IPS-11a (cell line): ENCODE measurements at regions not wholly inside any gene's neighbourhood (a gene's known extent, or its start where the extent isn't known, plus 50 kb on each side); places are given as distances from the start of the nearest gene placed in this dataset.

Source experiments
- H3K4me3 ChIP-seq: one replicate; pipeline ENCODE4 v1.5.1; 2013; ENCODE audit warnings: low read depth, low read length, control low read depth

DNA sequence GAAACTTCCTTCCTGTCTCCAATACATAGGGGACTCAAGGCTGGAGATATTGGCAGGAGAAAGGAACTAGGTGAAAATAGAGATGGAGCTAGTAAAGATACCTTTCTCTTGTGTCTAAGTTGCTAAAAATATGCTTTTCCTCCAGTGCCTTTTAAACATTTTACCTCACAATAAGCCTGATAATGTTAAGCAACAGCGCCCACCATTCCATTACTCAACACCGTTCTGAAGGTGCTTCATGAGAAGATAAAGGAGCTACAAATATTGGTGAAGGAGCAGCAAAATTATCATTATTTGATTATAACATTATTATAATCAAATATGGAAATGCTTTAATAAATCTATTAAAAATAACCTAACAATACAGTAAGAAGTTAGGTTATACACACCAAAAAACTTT is 83.6 kb upstream of the BARX2 start:
- H3K4me3 ChIP-seq: no peak overlapping the region

DNA sequence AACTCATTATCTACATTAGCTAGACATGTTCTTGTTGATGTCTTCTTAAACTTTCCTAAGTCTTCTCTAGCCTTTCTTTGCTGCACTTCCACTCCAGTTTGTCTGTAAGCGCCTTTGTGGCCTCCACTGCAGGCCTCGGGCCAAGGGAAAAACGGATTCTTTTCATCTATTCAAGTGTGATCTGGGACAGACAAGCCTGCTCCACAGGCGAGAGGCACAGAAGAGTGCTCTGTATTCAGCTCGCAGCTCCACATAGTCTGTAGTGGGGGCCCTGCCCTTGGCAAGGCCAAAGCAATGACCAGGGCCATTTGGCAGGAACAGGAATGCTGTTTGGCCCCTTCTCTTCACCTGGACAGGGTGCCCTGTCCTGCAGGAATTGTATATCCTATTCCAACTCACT is 84.1 kb upstream of the BARX2 start:
- H3K4me3 ChIP-seq: no peak overlapping the region

GRCh38 chr11:129290966-129291365 is 84.7 kb upstream of the BARX2 start:
- H3K4me3 ChIP-seq: no peak overlapping the region

DNA sequence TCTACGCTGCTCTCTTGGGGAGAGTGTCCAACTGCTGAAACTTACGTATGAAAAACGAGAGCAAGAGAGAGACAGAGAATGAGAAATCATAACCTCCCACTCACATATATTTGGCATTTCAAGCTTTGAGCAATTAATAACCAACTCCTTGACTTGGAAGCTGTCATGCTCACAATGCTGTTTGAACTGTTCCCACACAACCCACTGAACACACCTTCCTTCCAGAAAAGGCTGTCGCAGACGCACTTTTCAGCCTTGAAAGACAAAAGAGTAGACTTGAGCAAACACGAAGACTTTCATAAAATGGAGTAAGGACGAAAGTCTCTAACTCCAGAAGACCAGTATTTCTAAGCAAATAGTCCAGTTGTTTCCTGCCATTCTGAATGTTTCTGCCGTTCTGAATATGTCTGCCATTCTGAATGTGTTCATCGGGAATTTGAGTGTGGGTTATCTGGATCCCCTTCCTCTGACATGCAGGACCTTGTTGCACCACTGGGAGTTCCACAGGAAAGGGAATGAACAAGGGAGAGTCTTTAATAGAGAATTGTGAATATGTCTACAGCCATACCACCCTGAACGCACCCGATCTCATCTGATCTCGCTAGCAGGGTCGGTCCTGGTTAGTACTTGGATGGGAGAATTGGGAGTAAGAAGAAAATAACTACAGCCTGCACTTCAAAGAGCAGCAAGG is 86.2 kb upstream of the BARX2 start:
- H3K4me3 ChIP-seq: no peak overlapping the region

DNA sequence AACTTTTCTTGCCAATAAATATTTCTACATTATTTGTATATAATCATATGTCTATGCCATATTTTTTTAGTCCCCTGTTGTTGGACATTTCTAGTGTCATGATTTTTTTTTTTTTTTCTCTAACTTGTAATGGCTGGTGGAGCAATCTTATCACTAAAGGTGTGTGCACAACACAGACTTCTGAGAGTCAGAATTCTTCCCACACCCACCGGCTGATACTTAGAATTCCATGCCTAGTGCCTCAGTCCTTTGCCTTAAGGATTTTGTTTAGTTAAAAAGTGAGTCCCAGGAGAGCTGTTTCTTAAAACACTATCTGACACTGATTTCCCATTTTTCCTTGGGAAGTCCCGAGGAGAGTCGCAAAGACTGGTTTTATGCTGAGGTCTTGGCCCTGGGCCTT is 87.7 kb upstream of the BARX2 start:
- no peak overlapping the region for H3K4me3 ChIP-seq

- no peak overlapping the region for H3K4me3 ChIP-seq
These were observed 88.8 kb upstream of the BARX2 start for GRCh38 chr11:129286813-129287212.

DNA sequence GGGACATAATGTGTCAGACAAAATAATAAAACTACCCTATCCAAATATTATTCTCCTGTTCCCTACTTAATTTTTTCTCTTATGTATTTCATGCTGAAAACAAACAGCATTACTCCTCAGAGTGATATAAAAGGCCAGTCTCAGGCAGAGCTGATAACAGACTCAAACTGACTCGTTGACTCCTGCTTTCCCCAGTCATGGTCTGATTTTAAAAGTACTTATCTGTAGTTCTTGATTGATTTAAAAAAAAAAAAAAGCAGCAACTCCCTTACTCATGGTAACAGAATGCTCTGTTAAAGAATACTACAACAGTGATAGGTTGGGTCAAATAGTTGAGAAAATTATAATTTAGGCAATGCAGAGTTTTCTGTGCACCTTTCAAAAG is 90.3 kb upstream of the BARX2 start:
- no peak overlapping the region for H3K4me3 ChIP-seq

- no peak overlapping the region for H3K4me3 ChIP-seq
These were observed 91.0 kb upstream of the ARHGAP32 start for GRCh38 chr11:129283141-129283540.

DNA sequence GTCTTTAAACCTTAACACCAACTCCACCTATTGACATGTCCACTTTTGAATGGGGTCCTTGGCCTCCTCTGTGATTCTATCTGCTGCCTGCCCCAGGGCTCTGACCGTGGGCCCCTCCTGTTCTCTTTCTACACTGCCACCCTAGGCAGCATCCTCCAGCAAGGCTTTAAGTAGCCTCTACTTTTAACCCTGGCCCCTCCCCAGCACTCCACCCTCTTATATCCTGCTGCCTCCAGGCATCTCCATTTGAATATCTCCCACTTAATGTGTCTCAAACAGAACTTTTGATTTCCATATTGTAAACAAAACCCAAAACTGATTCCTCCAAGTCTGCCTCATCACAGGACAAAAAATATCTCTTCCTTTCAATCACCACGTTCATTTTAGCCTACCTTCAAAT is 90.5 kb upstream of the ARHGAP32 start:
- H3K4me3 ChIP-seq: no peak overlapping the region

DNA sequence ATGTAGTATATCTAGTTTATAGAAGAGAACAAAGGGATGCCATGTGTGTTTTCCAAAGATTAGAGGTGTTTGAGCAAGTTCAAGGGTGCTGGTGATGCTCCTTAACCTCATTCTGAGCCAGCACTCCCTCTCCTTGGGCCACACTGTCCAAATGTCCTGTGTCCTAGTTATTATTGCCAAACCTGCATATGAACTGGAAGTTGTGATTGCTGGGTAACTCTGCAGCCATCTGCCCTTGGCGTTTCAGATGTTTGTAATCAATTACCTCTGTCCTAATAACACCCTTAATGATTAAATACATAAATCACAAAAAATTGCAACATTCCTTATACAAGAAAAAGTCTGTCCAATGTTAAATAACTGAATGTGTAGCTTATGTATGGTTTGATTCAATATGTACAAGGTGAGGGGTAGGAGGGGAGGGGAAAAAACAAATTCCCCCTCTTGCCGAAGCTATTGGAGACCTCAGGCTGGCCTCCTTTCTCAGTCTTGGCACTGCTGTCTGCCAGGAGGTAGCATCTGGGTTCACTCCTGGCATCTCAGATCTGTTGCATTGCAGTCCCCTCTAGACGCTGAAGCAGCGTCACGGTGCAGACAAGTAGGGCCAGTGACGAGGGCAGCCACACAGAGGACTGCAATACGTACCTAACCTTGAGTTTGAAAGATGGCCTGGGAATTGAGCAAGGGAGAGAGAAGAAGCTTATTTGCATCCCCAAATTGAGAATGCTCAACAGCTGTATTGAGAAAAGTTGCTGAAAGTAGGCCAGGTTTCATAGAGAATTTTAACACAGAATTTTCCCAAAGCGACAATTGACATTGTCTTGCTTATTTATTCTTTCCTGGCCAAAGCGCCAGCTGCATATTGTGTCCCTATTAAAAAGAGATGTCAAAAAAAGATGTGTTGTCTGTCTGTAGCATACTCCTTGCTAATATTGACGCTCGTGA is 89.6 kb upstream of the ARHGAP32 start:
- no peak overlapping the region for H3K4me3 ChIP-seq

DNA sequence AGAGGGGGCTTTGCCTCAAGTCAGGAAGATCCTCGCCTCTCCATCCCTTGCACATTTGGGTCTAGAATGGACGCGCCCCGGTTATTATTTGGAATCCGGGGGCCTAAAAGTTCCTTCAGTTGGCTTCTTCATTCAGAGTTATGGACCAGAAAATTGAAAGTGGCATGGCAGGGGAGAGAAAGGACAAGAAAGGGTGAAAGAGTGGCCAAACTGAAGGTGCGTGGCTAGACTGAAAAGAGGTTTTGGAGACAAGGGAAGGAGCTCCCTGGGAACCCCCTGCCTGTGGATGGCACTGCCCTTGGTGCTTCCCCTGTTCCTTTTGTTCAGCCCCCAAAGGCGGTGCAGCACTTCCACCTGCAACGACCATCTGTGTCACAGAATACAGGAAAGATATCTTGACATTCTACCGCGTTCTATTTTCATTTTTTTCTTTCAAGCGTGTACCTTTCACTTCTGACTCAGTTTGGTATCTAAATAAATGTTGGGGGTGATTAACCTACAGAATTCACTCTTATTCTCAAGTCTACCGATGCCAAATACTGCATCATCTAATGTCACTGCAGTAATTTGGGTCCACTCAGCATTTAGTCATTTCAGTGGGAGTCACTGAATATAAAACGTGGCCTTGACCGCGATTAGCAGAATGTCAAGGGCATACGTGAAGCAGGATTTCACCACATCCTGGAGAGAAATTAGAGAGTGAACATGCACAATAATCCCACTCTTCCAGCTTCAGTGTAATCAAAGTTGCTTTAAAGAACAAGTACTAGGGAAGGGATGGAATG is 88.1 kb upstream of the ARHGAP32 start:
- peak overlapping the region; percentile 47 for H3K4me3 ChIP-seq

- peak overlapping the region; percentile 47 for H3K4me3 ChIP-seq
These were observed 87.4 kb upstream of the ARHGAP32 start for GRCh38 chr11:129279326-129280026.

GRCh38 chr11:129278586-129279319 is 86.6 kb upstream of the ARHGAP32 start:
- peak overlapping the region; percentile 63 for H3K4me3 ChIP-seq

GRCh38 chr11:129277198-129277843 is 85.2 kb upstream of the ARHGAP32 start:
- H3K4me3 ChIP-seq: no peak overlapping the region

- no peak overlapping the region for H3K4me3 ChIP-seq
These were observed 83.7 kb upstream of the ARHGAP32 start for GRCh38 chr11:129275828-129276227.

- no peak overlapping the region for H3K4me3 ChIP-seq
These were observed 82.0 kb upstream of the ARHGAP32 start for GRCh38 chr11:129273944-129274711.

GRCh38 chr11:129273322-129273721 is 81.2 kb upstream of the ARHGAP32 start:
- no peak overlapping the region for H3K4me3 ChIP-seq

GRCh38 chr11:129271030-129271429 is 78.9 kb upstream of the ARHGAP32 start:
- no peak overlapping the region for H3K4me3 ChIP-seq

DNA sequence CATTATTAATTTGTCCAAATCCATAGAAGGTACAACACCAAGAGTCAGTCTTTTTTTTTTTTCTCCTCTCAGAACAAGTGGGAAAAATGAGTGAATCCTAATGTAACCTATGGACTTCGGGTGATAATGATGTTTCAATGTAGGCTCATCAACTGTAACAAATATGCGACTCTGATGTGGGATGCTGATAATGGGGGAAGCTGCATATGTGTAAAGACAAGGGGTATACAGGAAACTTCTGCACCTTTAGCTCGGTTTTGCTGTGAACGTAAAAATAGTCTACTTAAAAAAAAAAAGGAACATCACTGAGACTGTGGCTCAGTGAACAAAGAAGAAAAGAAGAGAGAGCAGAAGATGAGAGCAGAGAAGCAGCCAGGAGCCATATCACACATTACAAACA is 78.3 kb upstream of the ARHGAP32 start:
- no peak overlapping the region for H3K4me3 ChIP-seq
